PC-3 (cell line): ENCODE measurements at regions not wholly inside any gene's neighbourhood (a gene's known extent, or its start where the extent isn't known, plus 50 kb on each side); places are given as distances from the start of the nearest gene placed in this dataset.

ENCODE experiments used
- CTCF ChIP-seq: fragments of 300-600 bp; sonication (generic); conservative IDR thresholded peaks from 2 replicates; pipeline ENCODE4 v1.5.1; 2017; ENCODE audit warnings: antibody characterized with exemption, low read depth, mild to moderate bottlenecking, low read length
- EZH2 ChIP-seq: fragments of 300-600 bp; sonication (generic); IDR thresholded peaks from one replicate; pipeline ENCODE4 v1.6.1; 2017; ENCODE audit warnings: antibody characterized with exemption, mild to moderate bottlenecking, low read length; ENCODE audit not compliant: unreplicated experiment
- EZH2phosphoT487 ChIP-seq: fragments of 300-600 bp; sonication (generic); IDR thresholded peaks from 2 replicates; pipeline ENCODE4 v1.6.1; 2018; ENCODE audit warnings: mild to moderate bottlenecking, antibody characterized with exemption, low read length, borderline replicate concordance

- peak; percentile 49 for TF ChIP-seq CTCF
- no peak for TF ChIP-seq EZH2phosphoT487
- TF ChIP-seq EZH2 = no peak
Observed at GRCh38 chr16:27698266-27698665, 148.3 kb downstream of the KATNIP start.
